K562 (cell line): ENCODE measurements at regions not wholly inside any gene's neighbourhood (a gene's known extent, or its start where the extent isn't known, plus 50 kb on each side); places are given as distances from the start of the nearest gene placed in this dataset.

ENCODE experiments used
- POLR2A ChIP-seq: fragments of 450-650 bp; conservative IDR thresholded peaks from 2 replicates; pipeline ENCODE4 v1.6.1; 2016
- SP1 ChIP-seq: sonication (generic); formaldehyde crosslinking; IDR thresholded peaks from 2 replicates; pipeline ENCODE4 v1.8.1; 2022; ENCODE audit warnings: mild to moderate bottlenecking, missing genetic modification reagents
- TBP ChIP-seq: optimal IDR thresholded peaks from 2 replicates; pipeline ENCODE3; 2011; ENCODE audit warnings: low read depth, low read length, improper control_type of control experiment
- ZNF12 ChIP-seq: sonication (generic); formaldehyde crosslinking; IDR thresholded peaks from 2 replicates; pipeline ENCODE4 v1.4.0; 2020; ENCODE audit warnings: mild to moderate bottlenecking, missing genetic modification reagents
- TF ChIP-seq, protein P1 (sequence below), 3 experiments: IDR thresholded peaks in 2 of 3; conservative IDR thresholded peaks in 1 of 3; 2 replicates each; pipeline ENCODE4 v1.5.1; 2011 to 2012; ENCODE audit warnings: low read length in 3 of 3, mild to moderate bottlenecking in 3 of 3, control low read depth in 2 of 3, improper control_type of control experiment in 1 of 3, inconsistent platforms in 1 of 3, low read depth in 1 of 3, mixed read lengths in 1 of 3, moderate library complexity in 1 of 3; ENCODE audit not compliant: insufficient read depth in 2 of 3

DNA sequence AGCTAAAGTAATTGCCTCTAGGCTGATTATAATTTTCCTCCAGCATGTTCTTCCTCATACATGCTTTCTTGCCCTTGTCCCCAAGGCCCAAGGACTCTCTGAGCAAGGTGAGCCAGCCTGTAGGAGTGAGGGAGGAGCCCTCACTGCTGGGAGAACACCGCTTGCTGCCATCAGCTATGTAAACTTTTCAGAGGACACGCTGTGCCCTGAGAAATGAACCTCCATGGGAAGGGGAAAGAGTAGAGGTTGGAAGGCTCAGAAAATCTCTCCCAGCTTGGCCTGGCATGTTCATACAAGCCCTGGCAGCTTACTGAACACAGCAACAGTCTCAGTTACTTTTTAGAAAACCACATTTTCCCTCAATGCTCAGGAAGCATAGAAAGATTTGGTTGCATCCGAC is 103.0 kb upstream of the SLC24A5 start:
- TF ChIP-seq, protein P1, sequence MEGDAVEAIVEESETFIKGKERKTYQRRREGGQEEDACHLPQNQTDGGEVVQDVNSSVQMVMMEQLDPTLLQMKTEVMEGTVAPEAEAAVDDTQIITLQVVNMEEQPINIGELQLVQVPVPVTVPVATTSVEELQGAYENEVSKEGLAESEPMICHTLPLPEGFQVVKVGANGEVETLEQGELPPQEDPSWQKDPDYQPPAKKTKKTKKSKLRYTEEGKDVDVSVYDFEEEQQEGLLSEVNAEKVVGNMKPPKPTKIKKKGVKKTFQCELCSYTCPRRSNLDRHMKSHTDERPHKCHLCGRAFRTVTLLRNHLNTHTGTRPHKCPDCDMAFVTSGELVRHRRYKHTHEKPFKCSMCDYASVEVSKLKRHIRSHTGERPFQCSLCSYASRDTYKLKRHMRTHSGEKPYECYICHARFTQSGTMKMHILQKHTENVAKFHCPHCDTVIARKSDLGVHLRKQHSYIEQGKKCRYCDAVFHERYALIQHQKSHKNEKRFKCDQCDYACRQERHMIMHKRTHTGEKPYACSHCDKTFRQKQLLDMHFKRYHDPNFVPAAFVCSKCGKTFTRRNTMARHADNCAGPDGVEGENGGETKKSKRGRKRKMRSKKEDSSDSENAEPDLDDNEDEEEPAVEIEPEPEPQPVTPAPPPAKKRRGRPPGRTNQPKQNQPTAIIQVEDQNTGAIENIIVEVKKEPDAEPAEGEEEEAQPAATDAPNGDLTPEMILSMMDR (IDR thresholded peaks at IDR 0.05 in 2 of 3, conservative IDR thresholded peaks at IDR 0.05 in 1 of 3; ENCODE audit: insufficient read depth in 2 of 3, low read depth in 1 of 3, low read length in 3 of 3) = no peak
- no peak for TF ChIP-seq TBP
- TF ChIP-seq POLR2A = no peak
- TF ChIP-seq SP1 (CRISPR knock-in tag) = no peak
- TF ChIP-seq ZNF12 (CRISPR knock-in tag) = no peak
